ENCODE measurements at regions not wholly inside any gene's neighbourhood (a gene's known extent, or its start where the extent isn't known, plus 50 kb on each side); places are given as distances from the start of the nearest gene placed in this dataset.

DNA sequence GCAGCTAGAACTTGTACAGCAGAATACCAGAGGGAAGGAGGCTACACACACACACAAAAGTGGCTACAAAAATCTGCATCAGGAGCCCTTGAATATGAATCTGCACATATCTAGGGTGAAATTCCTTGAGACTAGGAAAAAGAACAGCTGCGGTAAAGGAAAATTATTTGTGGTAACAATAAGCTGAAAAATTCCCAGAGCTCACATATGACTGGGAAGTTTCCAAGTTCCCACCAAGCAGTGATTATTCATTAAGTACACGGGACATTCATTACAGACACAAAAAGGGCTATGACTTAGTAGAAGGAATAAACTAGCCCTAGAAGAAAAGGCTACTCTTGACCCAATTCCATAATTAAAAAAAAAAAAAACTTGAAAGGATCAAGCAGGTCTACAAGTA lies 149.5 kb upstream of the BACE2 start (continued):
- TF ChIP-seq, protein P1, sequence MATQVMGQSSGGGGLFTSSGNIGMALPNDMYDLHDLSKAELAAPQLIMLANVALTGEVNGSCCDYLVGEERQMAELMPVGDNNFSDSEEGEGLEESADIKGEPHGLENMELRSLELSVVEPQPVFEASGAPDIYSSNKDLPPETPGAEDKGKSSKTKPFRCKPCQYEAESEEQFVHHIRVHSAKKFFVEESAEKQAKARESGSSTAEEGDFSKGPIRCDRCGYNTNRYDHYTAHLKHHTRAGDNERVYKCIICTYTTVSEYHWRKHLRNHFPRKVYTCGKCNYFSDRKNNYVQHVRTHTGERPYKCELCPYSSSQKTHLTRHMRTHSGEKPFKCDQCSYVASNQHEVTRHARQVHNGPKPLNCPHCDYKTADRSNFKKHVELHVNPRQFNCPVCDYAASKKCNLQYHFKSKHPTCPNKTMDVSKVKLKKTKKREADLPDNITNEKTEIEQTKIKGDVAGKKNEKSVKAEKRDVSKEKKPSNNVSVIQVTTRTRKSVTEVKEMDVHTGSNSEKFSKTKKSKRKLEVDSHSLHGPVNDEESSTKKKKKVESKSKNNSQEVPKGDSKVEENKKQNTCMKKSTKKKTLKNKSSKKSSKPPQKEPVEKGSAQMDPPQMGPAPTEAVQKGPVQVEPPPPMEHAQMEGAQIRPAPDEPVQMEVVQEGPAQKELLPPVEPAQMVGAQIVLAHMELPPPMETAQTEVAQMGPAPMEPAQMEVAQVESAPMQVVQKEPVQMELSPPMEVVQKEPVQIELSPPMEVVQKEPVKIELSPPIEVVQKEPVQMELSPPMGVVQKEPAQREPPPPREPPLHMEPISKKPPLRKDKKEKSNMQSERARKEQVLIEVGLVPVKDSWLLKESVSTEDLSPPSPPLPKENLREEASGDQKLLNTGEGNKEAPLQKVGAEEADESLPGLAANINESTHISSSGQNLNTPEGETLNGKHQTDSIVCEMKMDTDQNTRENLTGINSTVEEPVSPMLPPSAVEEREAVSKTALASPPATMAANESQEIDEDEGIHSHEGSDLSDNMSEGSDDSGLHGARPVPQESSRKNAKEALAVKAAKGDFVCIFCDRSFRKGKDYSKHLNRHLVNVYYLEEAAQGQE (IDR thresholded peaks at IDR 0.05; ENCODE audit: low read depth, low read length), result no peak
- TF ChIP-seq, protein P2, sequence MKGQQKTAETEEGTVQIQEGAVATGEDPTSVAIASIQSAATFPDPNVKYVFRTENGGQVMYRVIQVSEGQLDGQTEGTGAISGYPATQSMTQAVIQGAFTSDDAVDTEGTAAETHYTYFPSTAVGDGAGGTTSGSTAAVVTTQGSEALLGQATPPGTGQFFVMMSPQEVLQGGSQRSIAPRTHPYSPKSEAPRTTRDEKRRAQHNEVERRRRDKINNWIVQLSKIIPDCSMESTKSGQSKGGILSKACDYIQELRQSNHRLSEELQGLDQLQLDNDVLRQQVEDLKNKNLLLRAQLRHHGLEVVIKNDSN (IDR thresholded peaks at IDR 0.05; ENCODE audit: borderline replicate concordance, low read depth), result no peak
- TF ChIP-seq JUND (IDR thresholded peaks at IDR 0.05), result no peak
- TF ChIP-seq, protein P3, sequence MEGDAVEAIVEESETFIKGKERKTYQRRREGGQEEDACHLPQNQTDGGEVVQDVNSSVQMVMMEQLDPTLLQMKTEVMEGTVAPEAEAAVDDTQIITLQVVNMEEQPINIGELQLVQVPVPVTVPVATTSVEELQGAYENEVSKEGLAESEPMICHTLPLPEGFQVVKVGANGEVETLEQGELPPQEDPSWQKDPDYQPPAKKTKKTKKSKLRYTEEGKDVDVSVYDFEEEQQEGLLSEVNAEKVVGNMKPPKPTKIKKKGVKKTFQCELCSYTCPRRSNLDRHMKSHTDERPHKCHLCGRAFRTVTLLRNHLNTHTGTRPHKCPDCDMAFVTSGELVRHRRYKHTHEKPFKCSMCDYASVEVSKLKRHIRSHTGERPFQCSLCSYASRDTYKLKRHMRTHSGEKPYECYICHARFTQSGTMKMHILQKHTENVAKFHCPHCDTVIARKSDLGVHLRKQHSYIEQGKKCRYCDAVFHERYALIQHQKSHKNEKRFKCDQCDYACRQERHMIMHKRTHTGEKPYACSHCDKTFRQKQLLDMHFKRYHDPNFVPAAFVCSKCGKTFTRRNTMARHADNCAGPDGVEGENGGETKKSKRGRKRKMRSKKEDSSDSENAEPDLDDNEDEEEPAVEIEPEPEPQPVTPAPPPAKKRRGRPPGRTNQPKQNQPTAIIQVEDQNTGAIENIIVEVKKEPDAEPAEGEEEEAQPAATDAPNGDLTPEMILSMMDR (IDR thresholded peaks at IDR 0.05), result no peak
- no peak for TF ChIP-seq SIN3A (IDR thresholded peaks at IDR 0.05; ENCODE audit: borderline replicate concordance, low read depth, low read length)
- TF ChIP-seq POLR2AphosphoS5 (IDR thresholded peaks at IDR 0.05; ENCODE audit: low read depth, low read length), result no peak

DNA sequence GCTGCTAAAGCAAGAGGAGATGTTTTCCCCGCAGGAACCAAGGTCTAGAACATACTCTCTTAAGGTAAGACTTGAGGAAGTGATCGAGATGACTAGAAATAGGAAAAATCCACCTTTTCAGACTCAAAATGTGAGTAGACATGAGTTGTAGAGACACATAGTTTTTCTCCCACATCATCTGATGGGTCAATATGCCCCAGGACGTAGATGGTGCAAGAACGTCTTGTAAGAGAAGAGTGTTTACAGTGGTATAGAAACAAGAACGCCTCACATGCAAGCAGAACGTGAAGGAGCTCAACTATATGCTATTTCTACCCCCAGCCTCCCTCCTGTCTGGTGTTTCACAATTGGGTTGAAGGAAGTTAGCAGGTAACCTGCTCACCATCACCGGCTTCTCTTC lies 144.0 kb upstream of the BACE2 start:
- Histone ChIP-seq H3K27me3 (ENCODE audit: insufficient read depth) (no peaks in the 10 kb centered on the region), H4K20me1 (ENCODE audit: insufficient read depth) (no peaks in the 10 kb centered on the region), H3K27ac (ENCODE audit: low read depth in 2 of 2, low read length in 1 of 2) (no peak overlapping the region), H3K9me3 (no peaks in the 10 kb centered on the region), H3K9ac (no peak overlapping the region), H2AFZ (ENCODE audit: low read depth) (no peak overlapping the region), H3F3A (replicated peaks; ENCODE audit: insufficient read depth) (no peaks in the 10 kb centered on the region), H3K79me2 (ENCODE audit: insufficient read depth) (no peaks in the 10 kb centered on the region), H3K4me2 (no peak overlapping the region), H3K4me3 (ENCODE audit: low read depth in 2 of 2, low read length in 1 of 2) (no peak overlapping the region), H3K36me3 (replicated peaks in 1 of 2; ENCODE audit: control insufficient read depth in 1 of 2, insufficient read depth in 2 of 2, low read length in 1 of 2) (no peaks in the 10 kb centered on the region), H3K9me2 (no peaks in the 10 kb centered on the region), H3K4me1 (ENCODE audit: control insufficient read depth in 1 of 2, insufficient read depth in 2 of 2, low read depth in 1 of 2, low read length in 1 of 2) (no peaks in the 10 kb centered on the region)
- TF ChIP-seq, protein P4, sequence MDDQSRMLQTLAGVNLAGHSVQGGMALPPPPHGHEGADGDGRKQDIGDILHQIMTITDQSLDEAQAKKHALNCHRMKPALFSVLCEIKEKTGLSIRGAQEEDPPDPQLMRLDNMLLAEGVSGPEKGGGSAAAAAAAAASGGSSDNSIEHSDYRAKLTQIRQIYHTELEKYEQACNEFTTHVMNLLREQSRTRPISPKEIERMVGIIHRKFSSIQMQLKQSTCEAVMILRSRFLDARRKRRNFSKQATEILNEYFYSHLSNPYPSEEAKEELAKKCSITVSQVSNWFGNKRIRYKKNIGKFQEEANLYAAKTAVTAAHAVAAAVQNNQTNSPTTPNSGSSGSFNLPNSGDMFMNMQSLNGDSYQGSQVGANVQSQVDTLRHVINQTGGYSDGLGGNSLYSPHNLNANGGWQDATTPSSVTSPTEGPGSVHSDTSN (IDR thresholded peaks at IDR 0.05), result no peak
- TF ChIP-seq, protein P5, sequence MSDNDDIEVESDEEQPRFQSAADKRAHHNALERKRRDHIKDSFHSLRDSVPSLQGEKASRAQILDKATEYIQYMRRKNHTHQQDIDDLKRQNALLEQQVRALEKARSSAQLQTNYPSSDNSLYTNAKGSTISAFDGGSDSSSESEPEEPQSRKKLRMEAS (IDR thresholded peaks at IDR 0.05; ENCODE audit: low read depth), result no peak
- DNase-seq, result no peak
- WGBS (ENCODE audit: low lambda C conversion rate), result 32% methylated on average over 7 of the region's 7 CpGs
- CTCF ChIA-PET, result no interaction called here
- POLR2A ChIA-PET, result no interaction called here

Measured in SK-N-SH (cell line).